GM21526 (cell line): ENCODE measurements at regions not wholly inside any gene's neighbourhood (a gene's known extent, or its start where the extent isn't known, plus 50 kb on each side); places are given as distances from the start of the nearest gene placed in this dataset.
"Not testable (repeated sequence)": the region's sequence is repeated elsewhere in the genome, so short reads cannot be mapped to it uniquely, and the experiment has no call there.

Experiments
- ATAC-seq: cut with Tn5 transposase; IDR thresholded peaks from one replicate; pipeline ENCODE4 v1.9.1; 2021; ENCODE audit warnings: moderate library complexity; ENCODE audit not compliant: unreplicated experiment, low FRiP score

GRCh38 chr7:149569726-149570422 is 72.3 kb upstream of the ZNF746 start:
- ATAC-seq = no peak

GRCh38 chr7:149569025-149569725 is 71.6 kb upstream of the ZNF746 start:
- ATAC-seq = no peak

DNA sequence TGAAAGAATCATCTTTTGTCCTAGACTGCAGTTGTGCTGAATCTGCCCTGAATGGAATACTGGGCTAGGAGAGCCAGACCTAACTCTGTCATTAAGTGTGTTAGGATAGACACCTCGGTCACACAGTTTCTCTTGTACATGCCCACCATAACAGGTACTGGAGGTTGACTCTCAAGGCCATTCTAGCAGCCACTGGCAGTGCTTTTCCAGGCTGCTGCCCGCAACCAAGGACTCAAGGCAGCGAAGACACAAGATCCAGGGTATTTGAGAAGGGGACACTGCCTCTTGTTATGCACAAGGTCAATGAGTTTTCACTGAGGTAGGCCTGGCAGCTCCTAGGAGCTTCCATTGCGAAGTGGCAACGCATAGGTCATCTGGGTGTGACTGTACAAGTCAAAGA is 70.6 kb upstream of the ZNF746 start:
- no peak for ATAC-seq

GRCh38 chr7:149566103-149566502 is 68.5 kb upstream of the ZNF746 start:
- ATAC-seq = no peak

DNA sequence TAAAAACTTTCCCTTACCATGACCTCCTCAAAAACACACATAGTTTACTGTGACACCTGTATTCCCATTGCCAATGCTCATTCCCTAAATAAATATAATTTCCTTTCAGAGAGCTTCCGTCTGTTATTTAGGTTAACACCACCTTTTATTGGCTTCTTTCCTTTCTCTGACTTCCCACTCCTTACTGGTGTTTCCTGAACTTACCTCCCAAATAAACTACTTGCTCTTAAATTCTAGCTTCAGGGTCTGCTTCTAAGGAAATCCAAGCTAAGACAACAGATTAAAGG is 67.4 kb upstream of the ZNF746 start:
- no peak for ATAC-seq

DNA sequence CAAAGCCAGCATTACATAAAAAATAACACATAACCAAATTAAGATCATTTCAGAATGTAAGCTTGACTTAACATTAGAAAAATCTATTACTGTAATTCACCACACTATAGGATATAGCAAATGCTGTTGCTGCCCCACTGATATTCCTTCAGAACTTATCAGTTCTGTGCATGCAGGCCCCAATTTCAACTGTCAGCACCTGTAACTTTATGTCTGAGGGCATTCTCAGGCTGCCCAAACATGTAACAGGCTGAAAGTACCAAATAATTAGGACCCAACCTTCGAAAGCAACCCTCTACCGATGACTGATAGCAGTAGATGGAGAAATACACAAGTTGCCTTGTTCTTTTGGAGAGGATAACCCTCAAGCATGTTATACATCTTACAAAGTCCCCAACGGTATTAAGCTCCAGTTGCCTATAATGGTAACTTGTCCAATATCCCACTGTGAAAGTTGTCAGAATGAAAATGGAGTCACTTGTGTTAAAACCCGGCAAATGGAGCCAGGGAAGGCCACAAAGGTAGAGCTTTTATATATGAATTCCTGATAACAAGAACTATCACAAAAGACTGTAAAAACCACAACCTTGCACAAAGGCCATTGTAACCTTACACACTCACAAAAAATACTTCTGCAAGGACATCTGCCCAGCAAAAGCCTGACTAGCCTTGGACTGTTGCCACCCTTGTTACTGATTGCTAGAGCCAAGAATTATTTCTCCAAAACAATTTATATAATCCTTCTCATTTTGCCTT is 66.9 kb upstream of the ZNF746 start:
- no peak for ATAC-seq

DNA sequence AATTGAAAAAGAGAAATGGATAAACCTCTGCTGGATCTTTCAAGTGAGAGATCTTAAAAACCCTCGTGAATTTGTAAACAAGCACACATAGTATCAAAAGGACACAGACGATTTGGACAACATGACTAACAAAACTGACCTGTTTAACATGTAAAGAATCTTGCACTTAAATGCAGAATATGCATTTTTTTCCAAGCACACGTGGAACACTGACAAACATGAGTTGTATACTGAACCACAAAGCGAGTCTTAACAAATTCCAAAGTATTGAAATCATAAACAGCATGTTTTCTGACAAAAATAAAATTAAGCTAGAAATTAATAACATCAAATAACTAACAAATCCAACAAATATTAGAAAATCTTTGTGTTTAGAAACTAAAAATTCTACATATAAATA is 65.0 kb upstream of the ZNF746 start:
- no peak for ATAC-seq

DNA sequence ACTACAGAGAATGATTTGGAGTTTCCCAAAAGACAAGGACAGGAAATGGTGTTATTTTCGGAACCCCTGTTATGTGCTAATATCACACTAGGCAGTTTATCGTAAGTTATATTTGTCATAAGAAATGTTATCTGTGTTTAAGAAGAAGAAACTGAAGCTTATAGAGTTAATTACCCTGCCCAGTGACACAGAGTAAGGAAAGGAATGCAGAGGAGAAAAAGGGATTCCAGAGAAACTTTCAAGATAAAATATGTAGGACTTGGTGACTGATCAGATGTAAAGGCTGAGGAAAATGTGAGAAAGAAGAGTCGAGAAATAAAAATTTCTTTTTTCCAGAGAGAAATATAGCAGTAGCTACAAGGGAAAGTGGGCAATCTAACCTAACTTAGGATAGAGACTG is 63.5 kb upstream of the ZNF746 start:
- no peak for ATAC-seq

GRCh38 chr7:149559711-149560110 is 62.1 kb upstream of the ZNF746 start:
- no peak for ATAC-seq

DNA sequence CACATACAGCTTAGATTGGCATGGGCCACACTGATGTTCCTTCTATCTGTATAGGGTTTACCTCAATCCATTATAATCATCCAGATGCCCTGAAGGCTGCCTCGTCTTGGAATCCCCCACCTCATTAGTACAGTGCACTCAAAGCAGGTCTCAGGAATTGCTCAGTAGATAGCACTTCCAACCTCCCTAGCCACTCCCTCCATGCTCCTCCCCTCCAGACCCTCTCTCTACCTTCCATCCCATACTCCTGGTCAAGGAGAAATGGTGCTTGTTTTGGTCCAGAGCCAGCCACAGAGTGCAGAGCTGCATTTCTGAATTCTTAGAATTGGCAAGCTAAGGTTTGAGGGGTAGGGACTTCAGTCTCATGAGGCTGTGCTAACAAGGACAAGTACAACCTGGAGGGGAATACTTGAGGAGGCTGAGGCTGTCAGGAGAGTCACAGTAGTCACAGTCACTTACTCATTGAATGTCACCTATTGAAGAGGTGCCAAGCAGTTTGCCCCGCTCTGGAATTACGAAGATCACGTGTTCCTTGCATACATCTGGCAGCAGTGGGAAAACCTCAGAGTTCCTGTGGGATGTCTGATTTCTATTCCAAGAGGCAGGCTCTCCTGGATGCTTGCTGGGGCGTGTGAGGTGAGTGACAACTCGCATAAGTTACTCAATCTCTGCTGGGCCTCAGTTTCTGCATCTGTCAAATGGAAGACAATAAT is 60.7 kb upstream of the ZNF746 start:
- ATAC-seq = no peak

DNA sequence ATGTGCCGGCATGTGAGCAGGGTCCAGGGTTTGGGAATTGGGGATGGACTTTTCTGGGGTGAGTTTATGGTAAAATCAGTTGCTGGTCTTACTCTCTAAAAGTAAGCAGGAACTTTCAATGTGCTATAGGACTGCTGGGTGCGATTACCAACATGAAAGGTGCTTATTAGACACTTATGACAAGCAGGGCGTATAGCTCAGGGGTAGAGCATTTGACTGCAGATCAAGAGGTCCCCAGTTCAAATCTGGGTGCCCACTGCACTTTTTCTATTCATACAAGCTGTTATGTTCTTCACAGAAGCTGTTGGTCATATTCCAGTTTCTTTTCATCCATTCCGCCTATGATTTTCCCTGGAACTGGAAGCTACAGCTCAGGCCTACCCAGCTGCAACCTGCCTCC is 58.9 kb upstream of the ZNF746 start:
- ATAC-seq = not testable (repeated sequence)

- not testable (repeated sequence) for ATAC-seq
Observed at GRCh38 chr7:149554821-149555220, 57.2 kb upstream of the ZNF746 start.

GRCh38 chr7:149553991-149554390 is 56.4 kb upstream of the ZNF746 start:
- not testable (repeated sequence) for ATAC-seq

- no peak for ATAC-seq
Observed at GRCh38 chr7:149552799-149553198, 55.2 kb upstream of the ZNF746 start.
